Prostate gland (tissue), 2 donors: ENCODE measurements at regions not wholly inside any gene's neighbourhood (a gene's known extent, or its start where the extent isn't known, plus 50 kb on each side); places are given as distances from the start of the nearest gene placed in this dataset.

Experiments used
- DNase-seq: peaks from one replicate; pipeline ENCODE4 v3.0.0-alpha.2; 2019; ENCODE audit warnings: low spot score
- H3K27ac ChIP-seq, 2 donors: fragments of 200-600 bp; sonication (generic); 2 replicates each; pipeline ENCODE4 v1.5.1; 2017 to 2019
- H3K27me3 ChIP-seq: fragments of 200-600 bp; sonication (generic); replicated peaks from 2 replicates; pipeline ENCODE4 v1.5.1; 2019; ENCODE audit not compliant: insufficient read depth
- H3K36me3 ChIP-seq, 2 donors: fragments of 200-600 bp; sonication (generic); 1 replicate in 1 of 2; 2 replicates in 1 of 2; pipeline versions ENCODE4 v1.5.1 to v1.8.1; 2017 to 2019
- H3K4me1 ChIP-seq: fragments of 200-600 bp; sonication (generic); replicated peaks from 2 replicates; pipeline ENCODE4 v1.5.1; 2019
- H3K4me3 ChIP-seq, 2 donors: fragments of 200-600 bp; sonication (generic); 2 replicates each; pipeline ENCODE4 v1.5.1; 2017 to 2019
- H3K9me3 ChIP-seq: fragments of 200-600 bp; sonication (generic); 2 replicates; pipeline ENCODE4 v1.5.1; 2017
- CTCF ChIP-seq, 4 experiments: fragments of 200-600 bp in 2 of 4; fragments of 450-650 bp in 2 of 4; sonication (generic) in 2 of 4; IDR thresholded peaks; 1 replicate in 3 of 4; 2 replicates in 1 of 4; pipeline ENCODE4 v1.5.1; 2016 to 2019; ENCODE audit warnings: antibody characterized with exemption in 4 of 4, mild to moderate bottlenecking in 2 of 4, moderate library complexity in 2 of 4
- POLR2A ChIP-seq: fragments of 450-650 bp; IDR thresholded peaks from one replicate; pipeline ENCODE4 v1.6.1; 2016; ENCODE audit warnings: antibody characterized with exemption, mild to moderate bottlenecking
- POLR2AphosphoS5 ChIP-seq: sonication (generic); formaldehyde crosslinking; IDR thresholded peaks from one replicate; pipeline ENCODE4 v1.6.1; 2017; ENCODE audit warnings: antibody characterized with exemption
- WGBS: methylation state at CpG from one replicate; pipeline ENCODE4 v1.1.5; 2018; 5-methylcytosine and 5-hydroxymethylcytosine counted together
- intact Hi-C: fragments of 100-400 bp; cut with DNase I; formaldehyde crosslinking; loops from one replicate; pipeline ENCODE4 v1.14.2; 2022

- H3K4me3 ChIP-seq = no peak overlapping the region
- H3K27ac ChIP-seq = peak overlapping the region; percentile 41 to 61
- no peaks in the 10 kb centered on the region for H3K4me1 ChIP-seq
- no peaks in the 10 kb centered on the region for H3K36me3 ChIP-seq
- DNase-seq = no peak
- no peak for TF ChIP-seq POLR2AphosphoS5
- no peak for TF ChIP-seq CTCF (IDR thresholded peaks at IDR 0.05)
- TF ChIP-seq POLR2A = no peak
- H3K9me3 ChIP-seq = no peaks in the 10 kb centered on the region
- intact Hi-C loops = no loop called here
- no peaks in the 10 kb centered on the region for H3K27me3 ChIP-seq
- WGBS = 52% methylated on average over 25 of the region's 25 CpGs
Measured at GRCh38 chr17:77354670-77355455, 214.1 kb downstream of the SEC14L1 start.

GRCh38 chr17:77356109-77356689, 215.4 kb downstream of the SEC14L1 start:
- TF ChIP-seq POLR2A = no peak
- TF ChIP-seq CTCF (IDR thresholded peaks at IDR 0.05) = no peak
- no peak for TF ChIP-seq POLR2AphosphoS5
- Histone ChIP-seq H3K9me3 (no peaks in the 10 kb centered on the region), H3K27ac (peak overlapping the region; percentile 54 to 60), H3K4me1 (no peaks in the 10 kb centered on the region), H3K27me3 (no peaks in the 10 kb centered on the region), H3K4me3 (no peak overlapping the region), H3K36me3 (no peaks in the 10 kb centered on the region)
- no peak for DNase-seq
- 68% methylated on average over 13 of the region's 15 CpGs for WGBS
- intact Hi-C loops = no loop called here

GRCh38 chr17:77356690-77357201, 216.0 kb downstream of the SEC14L1 start:
- 63% methylated on average over 8 of the region's 8 CpGs for WGBS

GRCh38 chr17:77358801-77359200, 218.0 kb downstream of the SEC14L1 start:
- no peaks in the 10 kb centered on the region for H3K9me3 ChIP-seq
- no peak for TF ChIP-seq CTCF (IDR thresholded peaks at IDR 0.05)
- TF ChIP-seq POLR2A = no peak
- no peak for TF ChIP-seq POLR2AphosphoS5
- 88% methylated on average over 7 of the region's 7 CpGs for WGBS
- intact Hi-C loops = no loop called here
- no peak overlapping the region for H3K4me3 ChIP-seq
- H3K27ac ChIP-seq = no peak overlapping the region
- no peak for DNase-seq
- H3K27me3 ChIP-seq = no peaks in the 10 kb centered on the region
- no peaks in the 10 kb centered on the region for H3K36me3 ChIP-seq
- no peaks in the 10 kb centered on the region for H3K4me1 ChIP-seq

More at GRCh38 chr17:77356690-77357201, 216.0 kb downstream of the SEC14L1 start:
- H3K27ac ChIP-seq = peak overlapping the region in 1 of 2 donors; percentile 48
- H3K9me3 ChIP-seq = no peaks in the 10 kb centered on the region
- no peak for DNase-seq
- H3K27me3 ChIP-seq = no peaks in the 10 kb centered on the region
- no peaks in the 10 kb centered on the region for H3K4me1 ChIP-seq
- H3K36me3 ChIP-seq = no peaks in the 10 kb centered on the region
- intact Hi-C loops = no loop called here
- no peak overlapping the region for H3K4me3 ChIP-seq
- TF ChIP-seq POLR2A (no peak), CTCF (IDR thresholded peaks at IDR 0.05) (no peak), POLR2AphosphoS5 (no peak)
